Activated B cell treated with CpG ODN at 0.5 μM for 24 hours (primary cell): ENCODE measurements at regions not wholly inside any gene's neighbourhood (a gene's known extent, or its start where the extent isn't known, plus 50 kb on each side); places are given as distances from the start of the nearest gene placed in this dataset.

Experiments used
- ATAC-seq: fragments of 200-7000 bp; cut with Tn5 transposase; one replicate; pipeline ENCODE4 v1.10.0; 2021; ENCODE audit warnings: low read depth, mild to moderate bottlenecking, moderate library complexity
- CTCF ChIA-PET: fragments of 350-600 bp; sonication (Branson Sonifier 250); formaldehyde crosslinking; loops from one replicate; lab custom pipeline; 2021; ENCODE audit warnings: antibody characterized with exemption; lab: Charles Lee
- POLR2A ChIA-PET: fragments of 350-600 bp; sonication (Branson Sonifier 250); formaldehyde crosslinking; loops from one replicate; lab custom pipeline; 2021; ENCODE audit warnings: antibody characterized with exemption; lab: Charles Lee
- DNase-seq: peaks from one replicate; pipeline ENCODE4 v3.0.0; 2022
- H3K27ac Mint-ChIP-seq: one replicate; pipeline ENCODE4 v1.8.0; 2020; ENCODE audit warnings: mixed read lengths
- H3K27me3 Mint-ChIP-seq: one replicate; pipeline ENCODE4 v1.8.0; 2021; ENCODE audit warnings: mixed read lengths
- H3K36me3 Mint-ChIP-seq: one replicate; pipeline ENCODE4 v1.8.0; 2021; ENCODE audit warnings: low read depth, mixed read lengths
- H3K4me1 Mint-ChIP-seq: one replicate; pipeline ENCODE4 v1.8.0; 2021; ENCODE audit warnings: mixed read lengths
- H3K4me3 Mint-ChIP-seq: one replicate; pipeline ENCODE4 v1.8.0; 2020; ENCODE audit warnings: mild to moderate bottlenecking, mixed read lengths
- H3K9me3 Mint-ChIP-seq: one replicate; pipeline ENCODE4 v1.8.0; 2020; ENCODE audit warnings: mixed read lengths
- intact Hi-C: fragments of 100-400 bp; cut with micrococcal nuclease; formaldehyde crosslinking; loops from one replicate; pipeline ENCODE4 v1.15.1; 2024
- TF ChIP-seq, protein P1 (sequence below): fragments of 200-600 bp; IDR thresholded peaks from one replicate; pipeline ENCODE4 v1.8.0; 2022; ENCODE audit warnings: antibody characterized with exemption, mild to moderate bottlenecking

DNA sequence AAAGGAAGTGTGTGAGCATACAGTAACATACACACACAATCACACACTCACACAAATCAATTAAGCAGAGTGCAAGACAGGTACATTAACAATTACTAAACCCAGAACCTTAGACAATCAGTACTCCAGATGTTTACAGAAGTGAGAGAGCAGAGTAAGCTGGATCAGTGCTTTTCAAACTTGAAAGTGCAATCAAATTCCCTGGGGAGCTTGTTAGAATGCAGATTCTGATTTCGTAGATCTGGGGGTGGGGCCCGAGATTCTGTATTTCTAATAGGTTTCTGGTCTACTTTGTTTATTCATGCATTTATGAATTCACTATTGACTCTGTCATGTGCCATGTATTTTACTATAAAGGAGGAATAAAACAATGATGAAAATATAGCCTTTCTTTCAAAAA, 179.6 kb upstream of the PHYHIPL start:
- ATAC-seq, result no peak
- Mint-ChIP-seq H3K27me3 (peaks cover 4% of the 10 kb centered on the region), H3K27ac (no peak overlapping the region), H3K36me3 (no peaks in the 10 kb centered on the region), H3K4me3 (no peak overlapping the region), H3K4me1 (no peaks in the 10 kb centered on the region), H3K9me3 (no peaks in the 10 kb centered on the region)
- ChIA-PET POLR2A (no interaction called here), CTCF (no interaction called here)
- no peak for DNase-seq
- intact Hi-C loops, result no loop called here
- TF ChIP-seq, protein P1, sequence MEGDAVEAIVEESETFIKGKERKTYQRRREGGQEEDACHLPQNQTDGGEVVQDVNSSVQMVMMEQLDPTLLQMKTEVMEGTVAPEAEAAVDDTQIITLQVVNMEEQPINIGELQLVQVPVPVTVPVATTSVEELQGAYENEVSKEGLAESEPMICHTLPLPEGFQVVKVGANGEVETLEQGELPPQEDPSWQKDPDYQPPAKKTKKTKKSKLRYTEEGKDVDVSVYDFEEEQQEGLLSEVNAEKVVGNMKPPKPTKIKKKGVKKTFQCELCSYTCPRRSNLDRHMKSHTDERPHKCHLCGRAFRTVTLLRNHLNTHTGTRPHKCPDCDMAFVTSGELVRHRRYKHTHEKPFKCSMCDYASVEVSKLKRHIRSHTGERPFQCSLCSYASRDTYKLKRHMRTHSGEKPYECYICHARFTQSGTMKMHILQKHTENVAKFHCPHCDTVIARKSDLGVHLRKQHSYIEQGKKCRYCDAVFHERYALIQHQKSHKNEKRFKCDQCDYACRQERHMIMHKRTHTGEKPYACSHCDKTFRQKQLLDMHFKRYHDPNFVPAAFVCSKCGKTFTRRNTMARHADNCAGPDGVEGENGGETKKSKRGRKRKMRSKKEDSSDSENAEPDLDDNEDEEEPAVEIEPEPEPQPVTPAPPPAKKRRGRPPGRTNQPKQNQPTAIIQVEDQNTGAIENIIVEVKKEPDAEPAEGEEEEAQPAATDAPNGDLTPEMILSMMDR, result no peak

GRCh38 chr10:58998924-58999713, 177.3 kb upstream of the PHYHIPL start:
- peaks cover 4% of the 10 kb centered on the region for H3K27me3 Mint-ChIP-seq
- H3K27ac Mint-ChIP-seq, result no peak overlapping the region
- no peak overlapping the region for H3K4me3 Mint-ChIP-seq
- H3K4me1 Mint-ChIP-seq, result no peaks in the 10 kb centered on the region
- POLR2A ChIA-PET, result no interaction called here
- H3K9me3 Mint-ChIP-seq, result no peaks in the 10 kb centered on the region
- DNase-seq (no peak), ATAC-seq (no peak)
- CTCF ChIA-PET, result no interaction called here
- H3K36me3 Mint-ChIP-seq, result no peaks in the 10 kb centered on the region
- intact Hi-C loops, result no loop called here
- TF ChIP-seq, protein P1, result no peak

GRCh38 chr10:59000162-59000825, 176.1 kb upstream of the PHYHIPL start:
- Mint-ChIP-seq H3K4me1 (no peaks in the 10 kb centered on the region), H3K27ac (no peak overlapping the region), H3K4me3 (no peak overlapping the region), H3K36me3 (no peaks in the 10 kb centered on the region), H3K9me3 (no peaks in the 10 kb centered on the region), H3K27me3 (peaks cover 4% of the 10 kb centered on the region)
- DNase-seq (no peak), ATAC-seq (no peak)
- intact Hi-C loops, result no loop called here
- ChIA-PET CTCF (no interaction called here), POLR2A (no interaction called here)
- TF ChIP-seq, protein P1, result no peak

DNA sequence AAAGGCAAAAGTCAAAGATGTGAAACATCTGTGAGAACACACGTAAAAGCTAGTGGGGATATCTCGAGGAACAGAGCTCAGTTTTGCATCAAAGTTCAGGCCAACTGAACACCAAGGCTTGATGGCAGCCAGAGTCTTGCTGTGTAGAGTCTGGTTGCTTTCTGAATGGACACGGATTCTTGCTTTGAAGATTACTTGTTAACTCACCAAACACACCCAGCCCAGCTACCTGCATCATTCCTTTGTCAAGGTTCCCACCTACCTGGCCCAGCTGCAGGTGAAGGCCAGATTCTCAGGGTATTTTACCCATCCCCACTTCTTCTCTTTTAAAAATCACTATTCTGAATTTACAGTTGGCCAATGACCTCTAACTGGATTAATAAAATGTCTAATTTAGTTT, 174.4 kb upstream of the PHYHIPL start:
- DNase-seq (no peak), ATAC-seq (no peak)
- TF ChIP-seq, protein P1, result no peak
- H3K9me3 Mint-ChIP-seq, result no peaks in the 10 kb centered on the region
- H3K36me3 Mint-ChIP-seq, result no peaks in the 10 kb centered on the region
- no peak overlapping the region for H3K4me3 Mint-ChIP-seq
- H3K27me3 Mint-ChIP-seq, result no peaks in the 10 kb centered on the region
- no peaks in the 10 kb centered on the region for H3K4me1 Mint-ChIP-seq
- intact Hi-C loops, result no loop called here
- ChIA-PET CTCF (no interaction called here), POLR2A (no interaction called here)
- H3K27ac Mint-ChIP-seq, result no peak overlapping the region

DNA sequence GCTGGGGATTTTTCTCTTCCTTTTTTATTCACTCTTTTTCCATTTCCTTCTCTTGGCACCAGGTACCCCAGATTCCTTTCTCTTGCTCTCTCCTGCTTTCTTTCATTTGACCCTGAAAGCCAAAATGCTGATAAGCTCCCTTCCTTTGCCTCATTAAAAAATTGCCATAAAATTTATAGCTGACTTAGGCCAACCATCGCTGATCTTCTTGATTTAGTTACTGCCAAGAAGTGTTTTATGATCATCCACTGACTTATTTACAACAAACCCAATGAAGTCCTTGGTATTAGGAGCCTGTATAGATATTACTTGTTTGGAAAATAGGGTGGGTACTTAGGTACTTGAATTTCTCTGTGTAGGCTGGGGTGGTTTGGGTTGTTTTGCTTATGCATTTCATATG, 173.2 kb upstream of the PHYHIPL start:
- CTCF ChIA-PET, result no interaction called here
- POLR2A ChIA-PET, result no interaction called here
- no peak for ATAC-seq
- TF ChIP-seq, protein P1, result no peak
- no peaks in the 10 kb centered on the region for H3K27me3 Mint-ChIP-seq
- no peaks in the 10 kb centered on the region for H3K36me3 Mint-ChIP-seq
- no peaks in the 10 kb centered on the region for H3K9me3 Mint-ChIP-seq
- no peak overlapping the region for H3K27ac Mint-ChIP-seq
- no peak overlapping the region for H3K4me3 Mint-ChIP-seq
- H3K4me1 Mint-ChIP-seq, result no peaks in the 10 kb centered on the region
- no peak for DNase-seq
- intact Hi-C loops, result no loop called here
